ENCODE measurements at regions not wholly inside any gene's neighbourhood (a gene's known extent, or its start where the extent isn't known, plus 50 kb on each side); places are given as distances from the start of the nearest gene placed in this dataset.
"Not testable (repeated sequence)": the region's sequence is repeated elsewhere in the genome, so short reads cannot be mapped to it uniquely, and the experiment has no call there.

- Histone ChIP-seq H3K4me1 (ENCODE audit: insufficient read depth) (no peaks in the 10 kb centered on the region), H3K4me3 (ENCODE audit: low read depth, low read length) (no peak overlapping the region), H3K36me3 (ENCODE audit: insufficient read depth) (no peaks in the 10 kb centered on the region), H3K27ac (ENCODE audit: low read depth) (no peak overlapping the region)
- 76% methylated on average over 5 of the region's 5 CpGs for WGBS
- no peak for DNase-seq (ENCODE audit: extremely low spot score)
These were observed 185.4 kb upstream of the E2F8 start for GRCh38 chr11:19426011-19426755.

GRCh38 chr11:19422276-19422675 is 181.5 kb upstream of the E2F8 start:
- WGBS: 67% methylated on average over 7 of the region's 7 CpGs

GRCh38 chr11:19420868-19421533 is 180.3 kb upstream of the E2F8 start:
- no peak overlapping the region for H3K27ac ChIP-seq (ENCODE audit: low read depth)
- no peak overlapping the region for H3K4me3 ChIP-seq (ENCODE audit: low read depth, low read length)
- 62% methylated on average over 6 of the region's 6 CpGs for WGBS
- H3K36me3 ChIP-seq (ENCODE audit: insufficient read depth): no peaks in the 10 kb centered on the region
- no peaks in the 10 kb centered on the region for H3K4me1 ChIP-seq (ENCODE audit: insufficient read depth)
- DNase-seq (ENCODE audit: extremely low spot score): no peak

More at GRCh38 chr11:19422276-19422675, 181.5 kb upstream of the E2F8 start:
- no peak for DNase-seq (ENCODE audit: extremely low spot score)
- H3K4me1 ChIP-seq (ENCODE audit: insufficient read depth): no peaks in the 10 kb centered on the region
- no peak overlapping the region for H3K27ac ChIP-seq (ENCODE audit: low read depth)
- H3K4me3 ChIP-seq (ENCODE audit: low read depth, low read length): no peak overlapping the region
- no peaks in the 10 kb centered on the region for H3K36me3 ChIP-seq (ENCODE audit: insufficient read depth)

GRCh38 chr11:19419808-19420207 is 179.1 kb upstream of the E2F8 start:
- Histone ChIP-seq H3K4me3 (ENCODE audit: low read depth, low read length) (no peak overlapping the region), H3K36me3 (ENCODE audit: insufficient read depth) (no peaks in the 10 kb centered on the region), H3K4me1 (ENCODE audit: insufficient read depth) (no peaks in the 10 kb centered on the region), H3K27ac (ENCODE audit: low read depth) (no peak overlapping the region)
- no peak for DNase-seq (ENCODE audit: extremely low spot score)
- WGBS: 76% methylated on average over 7 of the region's 7 CpGs

- Histone ChIP-seq H3K4me1 (ENCODE audit: insufficient read depth) (no peaks in the 10 kb centered on the region), H3K36me3 (ENCODE audit: insufficient read depth) (no peaks in the 10 kb centered on the region), H3K27ac (ENCODE audit: low read depth) (no peak overlapping the region), H3K4me3 (ENCODE audit: low read depth, low read length) (no peak overlapping the region)
- 19% methylated on average over 8 of the region's 8 CpGs for WGBS
- DNase-seq (ENCODE audit: extremely low spot score): no peak
These were observed 178.4 kb upstream of the E2F8 start for GRCh38 chr11:19419021-19419750.

- H3K4me1 ChIP-seq (ENCODE audit: insufficient read depth): no peaks in the 10 kb centered on the region
- no peaks in the 10 kb centered on the region for H3K36me3 ChIP-seq (ENCODE audit: insufficient read depth)
- no peak overlapping the region for H3K27ac ChIP-seq (ENCODE audit: low read depth)
- no peak overlapping the region for H3K4me3 ChIP-seq (ENCODE audit: low read depth, low read length)
- WGBS: 81% methylated on average over 2 of the region's 2 CpGs
- no peak for DNase-seq (ENCODE audit: extremely low spot score)
These were observed 177.5 kb upstream of the E2F8 start for GRCh38 chr11:19418221-19418620.

- WGBS: 5% methylated on average over 3 of the region's 3 CpGs
- H3K36me3 ChIP-seq (ENCODE audit: insufficient read depth); DNase-seq (ENCODE audit: extremely low spot score); H3K27ac ChIP-seq (ENCODE audit: low read depth); H3K4me3 ChIP-seq (ENCODE audit: low read depth, low read length); H3K4me1 ChIP-seq (ENCODE audit: insufficient read depth): not testable (repeated sequence)
These were observed 171.3 kb upstream of the E2F8 start for GRCh38 chr11:19412070-19412469.

- H3K36me3 ChIP-seq (ENCODE audit: insufficient read depth): no peaks in the 10 kb centered on the region
- DNase-seq (ENCODE audit: extremely low spot score): no peak
- H3K27ac ChIP-seq (ENCODE audit: low read depth): no peak overlapping the region
- WGBS: 85% methylated on average over 3 of the region's 3 CpGs
- H3K4me1 ChIP-seq (ENCODE audit: insufficient read depth): no peaks in the 10 kb centered on the region
- no peak overlapping the region for H3K4me3 ChIP-seq (ENCODE audit: low read depth, low read length)
These were observed 169.3 kb upstream of the E2F8 start for GRCh38 chr11:19410032-19410431.

- H3K4me1 ChIP-seq (ENCODE audit: insufficient read depth): no peaks in the 10 kb centered on the region
- H3K27ac ChIP-seq (ENCODE audit: low read depth): no peak overlapping the region
- WGBS: 28% methylated on average over 3 of the region's 3 CpGs
- no peak overlapping the region for H3K4me3 ChIP-seq (ENCODE audit: low read depth, low read length)
- DNase-seq (ENCODE audit: extremely low spot score): no peak
- no peaks in the 10 kb centered on the region for H3K36me3 ChIP-seq (ENCODE audit: insufficient read depth)
These were observed 168.6 kb upstream of the E2F8 start for GRCh38 chr11:19409307-19409706.

GRCh38 chr11:19407677-19408270 is 167.0 kb upstream of the E2F8 start:
- DNase-seq (ENCODE audit: extremely low spot score): no peak
- Histone ChIP-seq H3K4me1 (ENCODE audit: insufficient read depth) (no peaks in the 10 kb centered on the region), H3K4me3 (ENCODE audit: low read depth, low read length) (no peak overlapping the region), H3K36me3 (ENCODE audit: insufficient read depth) (no peaks in the 10 kb centered on the region), H3K27ac (ENCODE audit: low read depth) (no peak overlapping the region)
- 84% methylated on average over 17 of the region's 17 CpGs for WGBS

GRCh38 chr11:19405966-19406365 is 165.2 kb upstream of the E2F8 start:
- Histone ChIP-seq H3K27ac (ENCODE audit: low read depth) (no peak overlapping the region), H3K36me3 (ENCODE audit: insufficient read depth) (no peaks in the 10 kb centered on the region), H3K4me1 (ENCODE audit: insufficient read depth) (no peaks in the 10 kb centered on the region), H3K4me3 (ENCODE audit: low read depth, low read length) (no peak overlapping the region)
- WGBS: 72% methylated on average over 4 of the region's 4 CpGs
- no peak for DNase-seq (ENCODE audit: extremely low spot score)

- DNase-seq (ENCODE audit: extremely low spot score): no peak
- no peak overlapping the region for H3K27ac ChIP-seq (ENCODE audit: low read depth)
- no peaks in the 10 kb centered on the region for H3K36me3 ChIP-seq (ENCODE audit: insufficient read depth)
- no peaks in the 10 kb centered on the region for H3K4me1 ChIP-seq (ENCODE audit: insufficient read depth)
- no peak overlapping the region for H3K4me3 ChIP-seq (ENCODE audit: low read depth, low read length)
- WGBS: 45% methylated on average over 6 of the region's 6 CpGs
These were observed 164.0 kb upstream of the E2F8 start for GRCh38 chr11:19404787-19405186.

GRCh38 chr11:19403196-19403895 is 162.6 kb upstream of the E2F8 start:
- Histone ChIP-seq H3K36me3 (ENCODE audit: insufficient read depth) (no peaks in the 10 kb centered on the region), H3K4me1 (ENCODE audit: insufficient read depth) (no peaks in the 10 kb centered on the region), H3K4me3 (ENCODE audit: low read depth, low read length) (no peak overlapping the region), H3K27ac (ENCODE audit: low read depth) (no peak overlapping the region)
- no peak for DNase-seq (ENCODE audit: extremely low spot score)
- 75% methylated on average over 7 of the region's 7 CpGs for WGBS

Measured in urinary bladder (tissue), 3 donors.